SK-N-SH (cell line): ENCODE measurements at regions not wholly inside any gene's neighbourhood (a gene's known extent, or its start where the extent isn't known, plus 50 kb on each side); places are given as distances from the start of the nearest gene placed in this dataset.
"Not testable (repeated sequence)": the region's sequence is repeated elsewhere in the genome, so short reads cannot be mapped to it uniquely, and the experiment has no call there.

Source experiments
- CTCF ChIP-seq: fragments of 200-600 bp; sonication (generic); IDR thresholded peaks from 2 replicates; pipeline ENCODE4 v1.6.1; 2017; ENCODE audit warnings: antibody characterized with exemption, mild to moderate bottlenecking, moderate library complexity
- EP300 ChIP-seq, 2 experiments: IDR thresholded peaks; 2 replicates each; pipeline versions ENCODE4 v1.4.0 to v1.6.1; 2012; ENCODE audit warnings: borderline replicate concordance in 1 of 2, low read depth in 1 of 2, low read length in 1 of 2
- EZH2phosphoT487 ChIP-seq: fragments of 200-600 bp; sonication (generic); IDR thresholded peaks from 2 replicates; pipeline ENCODE4 v1.6.1; 2017; ENCODE audit warnings: low read depth, mixed run types, mild to moderate bottlenecking, antibody characterized with exemption, moderate library complexity, borderline replicate concordance
- MAX ChIP-seq: IDR thresholded peaks from 2 replicates; pipeline ENCODE4 v1.4.0; 2012; ENCODE audit warnings: low read depth
- MXI1 ChIP-seq: IDR thresholded peaks from 2 replicates; pipeline ENCODE4 v1.6.1; 2012; ENCODE audit warnings: mild to moderate bottlenecking, low read depth, low read length, improper control_type of control experiment
- RFX5 ChIP-seq: IDR thresholded peaks from 2 replicates; pipeline ENCODE4 v1.6.1; 2012; ENCODE audit warnings: mild to moderate bottlenecking, improper control_type of control experiment, low read length
- TAF1 ChIP-seq: IDR thresholded peaks from 2 replicates; pipeline ENCODE4 v1.6.1; 2012; ENCODE audit warnings: low read depth, mild to moderate bottlenecking, low read length, moderate library complexity, borderline replicate concordance
- TEAD4 ChIP-seq: IDR thresholded peaks from 2 replicates; pipeline ENCODE4 v1.4.0; 2012; ENCODE audit warnings: mild to moderate bottlenecking, borderline replicate concordance; ENCODE audit not compliant: insufficient read depth
- USF2 ChIP-seq: fragments of 150-350 bp; IDR thresholded peaks from 2 replicates; pipeline ENCODE4 v1.6.1; 2017; ENCODE audit warnings: antibody characterized with exemption, low read length, low read depth, borderline replicate concordance

- not testable (repeated sequence) for TF ChIP-seq CTCF; EZH2phosphoT487; EP300 (IDR thresholded peaks at IDR 0.05; ENCODE audit: borderline replicate concordance in 1 of 2, low read depth in 1 of 2, low read length in 1 of 2); TEAD4; MAX; MXI1; RFX5; USF2; TAF1
These were observed 155.7 kb upstream of the ALDH3B2 start for GRCh38 chr11:67830152-67830551.
